Transverse colon (tissue), 4 donors: ENCODE measurements at regions not wholly inside any gene's neighbourhood (a gene's known extent, or its start where the extent isn't known, plus 50 kb on each side); places are given as distances from the start of the nearest gene placed in this dataset.

ENCODE experiments used
- DNase-seq: peaks from one replicate; pipeline ENCODE4 v3.0.0-alpha.2; 2019
- H3K27ac ChIP-seq, 4 donors: fragments of 200-600 bp; sonication (generic); 2 replicates each; pipeline ENCODE4 v1.5.1; 2016 to 2018; ENCODE audit warnings: inconsistent platforms in 4 of 4
- H3K27me3 ChIP-seq: fragments of 200-600 bp; sonication (generic); 2 replicates; pipeline ENCODE4 v1.5.1; 2017; ENCODE audit warnings: inconsistent platforms
- H3K36me3 ChIP-seq, 4 donors: fragments of 200-600 bp; sonication (generic); 2 replicates each; pipeline ENCODE4 v1.5.1; 2017 to 2019; ENCODE audit warnings: inconsistent platforms in 4 of 4
- H3K4me1 ChIP-seq, 4 donors: fragments of 200-600 bp; sonication (generic); 2 replicates each; pipeline ENCODE4 v1.5.1; 2017 to 2020; ENCODE audit warnings: inconsistent platforms in 4 of 4
- H3K4me3 ChIP-seq, 4 donors: fragments of 200-600 bp; sonication (generic); 1 replicate in 1 of 4; 2 replicates in 3 of 4; pipeline versions ENCODE4 v1.5.1 to v1.6.1; 2017 to 2019; ENCODE audit warnings: inconsistent platforms in 4 of 4
- H3K9me3 ChIP-seq, 2 donors: fragments of 200-600 bp; sonication (generic); 2 replicates each; pipeline ENCODE4 v1.5.1; 2017 to 2019; ENCODE audit warnings: inconsistent platforms in 2 of 2
- CTCF ChIP-seq, 5 experiments: fragments of 200-600 bp in 3 of 5; fragments of 450-650 bp in 2 of 5; sonication (generic) in 3 of 5; IDR thresholded peaks; 1 replicate in 2 of 5; 2 replicates in 3 of 5; pipeline ENCODE4 v1.5.1; 2016 to 2017; ENCODE audit warnings: antibody characterized with exemption in 5 of 5, inconsistent platforms in 3 of 5, mild to moderate bottlenecking in 2 of 5, moderate library complexity in 1 of 5
- EP300 ChIP-seq: sonication (generic); formaldehyde crosslinking; IDR thresholded peaks from one replicate; pipeline ENCODE4 v1.6.1; 2017; ENCODE audit warnings: antibody characterized with exemption, low read depth
- POLR2A ChIP-seq: fragments of 450-650 bp; IDR thresholded peaks from one replicate; pipeline ENCODE4 v1.6.1; 2016; ENCODE audit warnings: antibody characterized with exemption, mild to moderate bottlenecking, moderate library complexity
- POLR2AphosphoS5 ChIP-seq, 3 donors: sonication (generic); formaldehyde crosslinking; IDR thresholded peaks; one replicate each; pipeline ENCODE4 v1.6.1; 2016; ENCODE audit warnings: antibody characterized with exemption in 3 of 3
- WGBS, 2 donors: methylation state at CpG; one replicate each; pipeline ENCODE4 v1.1.5; 2018; ENCODE audit warnings: low coverage in 1 of 2; 5-methylcytosine and 5-hydroxymethylcytosine counted together
- in situ Hi-C, 4 donors: fragments of 200-750 bp; cut with MboI; loops; one replicate each; pipeline versions ENCODE4 v1.15.0 to v1.15.1; 2017; ENCODE audit warnings: low sequenced_read_pairs in 3 of 4, low pct_ligation_motif_present in 1 of 4, low pct_unique_long_range_greater_than_20kb in 1 of 4
- intact Hi-C: fragments of 100-400 bp; cut with DNase I; formaldehyde crosslinking; loops from one replicate; pipeline ENCODE4 v1.15.1; 2023; ENCODE audit warnings: low total_unique reads

GRCh38 chr20:10946124-10946880 lies 272.5 kb upstream of the JAG1 start:
- Histone ChIP-seq H3K36me3 (no peaks in the 10 kb centered on the region), H3K9me3 (no peaks in the 10 kb centered on the region), H3K27me3 (no peaks in the 10 kb centered on the region), H3K4me3 (no peak overlapping the region), H3K4me1 (no peaks in the 10 kb centered on the region), H3K27ac (no peak overlapping the region)
- intact Hi-C loops: no loop called here
- TF ChIP-seq CTCF (IDR thresholded peaks at IDR 0.05): no peak
- no peak for TF ChIP-seq POLR2A
- TF ChIP-seq POLR2AphosphoS5 (IDR thresholded peaks at IDR 0.05): no peak
- no peak for TF ChIP-seq EP300
- DNase-seq: no peak
- WGBS, 2 donors: 45 to 65% methylated on average over 2 of the region's 2 CpGs
- in situ Hi-C loops: no loop called here

GRCh38 chr20:10947726-10948125 lies 273.9 kb upstream of the JAG1 start:
- H3K36me3 ChIP-seq: no peaks in the 10 kb centered on the region
- intact Hi-C loops (no loop called here), in situ Hi-C loops (no loop called here)
- H3K27ac ChIP-seq: no peak overlapping the region
- TF ChIP-seq EP300 (no peak), POLR2A (no peak), POLR2AphosphoS5 (IDR thresholded peaks at IDR 0.05) (no peak), CTCF (IDR thresholded peaks at IDR 0.05) (no peak)
- H3K27me3 ChIP-seq: no peaks in the 10 kb centered on the region
- no peak overlapping the region for H3K4me3 ChIP-seq
- H3K4me1 ChIP-seq: no peaks in the 10 kb centered on the region
- H3K9me3 ChIP-seq: no peaks in the 10 kb centered on the region
- no peak for DNase-seq

- TF ChIP-seq POLR2AphosphoS5 (IDR thresholded peaks at IDR 0.05): no peak
- Histone ChIP-seq H3K27ac (no peak overlapping the region), H3K4me1 (no peaks in the 10 kb centered on the region), H3K36me3 (no peaks in the 10 kb centered on the region), H3K4me3 (no peak overlapping the region), H3K27me3 (no peaks in the 10 kb centered on the region), H3K9me3 (no peaks in the 10 kb centered on the region)
- 64 to 74% methylated on average over 3 to 5 of the region's 5 CpGs for WGBS, 2 donors
- intact Hi-C loops: no loop called here
- no peak for DNase-seq
- in situ Hi-C loops: no loop called here
Measured at GRCh38 chr20:10949930-10950783, 276.4 kb upstream of the JAG1 start.

- TF ChIP-seq CTCF (IDR thresholded peaks at IDR 0.05): no peak
- Histone ChIP-seq H3K36me3 (no peaks in the 10 kb centered on the region), H3K4me3 (no peak overlapping the region), H3K4me1 (no peaks in the 10 kb centered on the region), H3K27ac (no peak overlapping the region), H3K9me3 (no peaks in the 10 kb centered on the region), H3K27me3 (no peaks in the 10 kb centered on the region)
- no peak for DNase-seq
- in situ Hi-C loops: no loop called here
- intact Hi-C loops: no loop called here
- 22 to 57% methylated on average over 1 to 2 of the region's 2 CpGs for WGBS, 2 donors
Measured at GRCh38 chr20:10951216-10951615, 277.4 kb upstream of the JAG1 start.
